ENCODE measurements at regions not wholly inside any gene's neighbourhood (a gene's known extent, or its start where the extent isn't known, plus 50 kb on each side); places are given as distances from the start of the nearest gene placed in this dataset.

GRCh38 chr14:89004166-89004565, 179.7 kb downstream of the TTC8 start:
- no peak for TF ChIP-seq BHLHE40 (IDR thresholded peaks at IDR 0.05; ENCODE audit: borderline replicate concordance in 1 of 2, low read depth in 2 of 2, low read length in 1 of 2)
- no peak for TF ChIP-seq POLR2A (IDR thresholded peaks at IDR 0.05; ENCODE audit: low read depth, low read length)
- TF ChIP-seq, protein P1, sequence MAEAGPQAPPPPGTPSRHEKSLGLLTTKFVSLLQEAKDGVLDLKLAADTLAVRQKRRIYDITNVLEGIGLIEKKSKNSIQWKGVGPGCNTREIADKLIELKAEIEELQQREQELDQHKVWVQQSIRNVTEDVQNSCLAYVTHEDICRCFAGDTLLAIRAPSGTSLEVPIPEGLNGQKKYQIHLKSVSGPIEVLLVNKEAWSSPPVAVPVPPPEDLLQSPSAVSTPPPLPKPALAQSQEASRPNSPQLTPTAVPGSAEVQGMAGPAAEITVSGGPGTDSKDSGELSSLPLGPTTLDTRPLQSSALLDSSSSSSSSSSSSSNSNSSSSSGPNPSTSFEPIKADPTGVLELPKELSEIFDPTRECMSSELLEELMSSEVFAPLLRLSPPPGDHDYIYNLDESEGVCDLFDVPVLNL (IDR thresholded peaks at IDR 0.05; ENCODE audit: low read depth, low read length): no peak
